Spleen (tissue), 7 donors: ENCODE measurements at regions not wholly inside any gene's neighbourhood (a gene's known extent, or its start where the extent isn't known, plus 50 kb on each side); places are given as distances from the start of the nearest gene placed in this dataset.

Source experiments
- POLR2A ChIP-seq, 3 donors: fragments of 450-650 bp; IDR thresholded peaks; one replicate each; pipeline ENCODE4 v1.5.1; 2017; ENCODE audit warnings: antibody characterized with exemption in 3 of 3, mild to moderate bottlenecking in 1 of 3
- POLR2AphosphoS5 ChIP-seq, 3 donors: sonication (generic); formaldehyde crosslinking; IDR thresholded peaks; one replicate each; pipeline ENCODE4 v1.5.1; 2017; ENCODE audit warnings: antibody characterized with exemption in 3 of 3
- TF ChIP-seq, protein P1 (sequence below), 11 experiments: fragments of 200-600 bp in 7 of 11; fragments of 450-650 bp in 4 of 11; sonication (generic) in 4 of 11; IDR thresholded peaks in 8 of 11; conservative IDR thresholded peaks in 3 of 11; 1 replicate in 7 of 11; 2 replicates in 4 of 11; pipeline versions ENCODE4 v1.4.0 to v1.8.0; 2016 to 2021; ENCODE audit warnings: antibody characterized with exemption in 11 of 11, inconsistent platforms in 4 of 11, mild to moderate bottlenecking in 1 of 11
- donor health status: DM: no; HTN: no; CAD: no; lungs with moderate emphysema.
- donor health status: DM: no; HTN: no; CAD: no.
- donor health status: DM: no; HTN: no; CAD: no.

DNA sequence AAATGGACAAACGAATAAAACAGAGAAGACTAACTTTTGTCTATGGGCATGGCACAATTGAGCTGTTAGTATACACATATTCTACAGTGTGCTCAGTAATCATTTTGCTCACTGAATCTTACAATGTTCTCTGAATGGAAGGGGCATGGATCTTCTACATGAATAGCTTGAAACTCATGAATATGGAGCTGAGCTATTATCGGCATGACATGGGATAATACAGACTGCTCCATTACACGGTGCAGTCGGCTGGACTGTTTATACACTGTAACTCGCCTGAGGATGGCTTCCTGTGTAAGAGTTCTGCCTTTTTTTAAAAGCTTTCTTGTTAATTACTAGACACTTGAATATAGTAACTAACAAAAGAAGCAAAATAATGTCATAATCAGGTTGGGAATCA lies 368.5 kb upstream of the MAD2L1 start:
- TF ChIP-seq, protein P1, sequence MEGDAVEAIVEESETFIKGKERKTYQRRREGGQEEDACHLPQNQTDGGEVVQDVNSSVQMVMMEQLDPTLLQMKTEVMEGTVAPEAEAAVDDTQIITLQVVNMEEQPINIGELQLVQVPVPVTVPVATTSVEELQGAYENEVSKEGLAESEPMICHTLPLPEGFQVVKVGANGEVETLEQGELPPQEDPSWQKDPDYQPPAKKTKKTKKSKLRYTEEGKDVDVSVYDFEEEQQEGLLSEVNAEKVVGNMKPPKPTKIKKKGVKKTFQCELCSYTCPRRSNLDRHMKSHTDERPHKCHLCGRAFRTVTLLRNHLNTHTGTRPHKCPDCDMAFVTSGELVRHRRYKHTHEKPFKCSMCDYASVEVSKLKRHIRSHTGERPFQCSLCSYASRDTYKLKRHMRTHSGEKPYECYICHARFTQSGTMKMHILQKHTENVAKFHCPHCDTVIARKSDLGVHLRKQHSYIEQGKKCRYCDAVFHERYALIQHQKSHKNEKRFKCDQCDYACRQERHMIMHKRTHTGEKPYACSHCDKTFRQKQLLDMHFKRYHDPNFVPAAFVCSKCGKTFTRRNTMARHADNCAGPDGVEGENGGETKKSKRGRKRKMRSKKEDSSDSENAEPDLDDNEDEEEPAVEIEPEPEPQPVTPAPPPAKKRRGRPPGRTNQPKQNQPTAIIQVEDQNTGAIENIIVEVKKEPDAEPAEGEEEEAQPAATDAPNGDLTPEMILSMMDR (IDR thresholded peaks at IDR 0.05 in 8 of 11, conservative IDR thresholded peaks at IDR 0.05 in 3 of 11) = no peak
- TF ChIP-seq POLR2A (IDR thresholded peaks at IDR 0.05) = no peak
- TF ChIP-seq POLR2AphosphoS5 (IDR thresholded peaks at IDR 0.05) = no peak
